ENCODE measurements at regions not wholly inside any gene's neighbourhood (a gene's known extent, or its start where the extent isn't known, plus 50 kb on each side); places are given as distances from the start of the nearest gene placed in this dataset.

- TF ChIP-seq ZNF296 (CRISPR knock-in tag; conservative IDR thresholded peaks at IDR 0.05) = no peak
- no peak for TF ChIP-seq SMAD9 (CRISPR knock-in tag; IDR thresholded peaks at IDR 0.05)
- no peak for TF ChIP-seq SAP130 (CRISPR knock-in tag; IDR thresholded peaks at IDR 0.05; ENCODE audit: low read depth)
- TF ChIP-seq NR3C1 (CRISPR knock-in tag; IDR thresholded peaks at IDR 0.05) = no peak
- TF ChIP-seq ZC3H4 (CRISPR knock-in tag; IDR thresholded peaks at IDR 0.05; ENCODE audit: borderline replicate concordance) = no peak
- TF ChIP-seq ZSCAN31 (CRISPR knock-in tag; IDR thresholded peaks at IDR 0.05; ENCODE audit: low read depth) = no peak
- TF ChIP-seq TCF7L2 (IDR thresholded peaks at IDR 0.05; ENCODE audit: low read depth, low read length) = no peak
- no peak for TF ChIP-seq ZNF44 (CRISPR knock-in tag; IDR thresholded peaks at IDR 0.05)
These were observed 65.1 kb upstream of the DPT start (continued) for GRCh38 chr1:168794057-168794456.

- POLR2A ChIA-PET = no interaction called here
- no peak overlapping the region for H2AFZ ChIP-seq (ENCODE audit: low read length)
- H3K4me2 ChIP-seq (ENCODE audit: low read depth, low read length) = no peak overlapping the region
- H3K4me3 ChIP-seq (replicated peaks in 1 of 3; ENCODE audit: insufficient read depth in 1 of 3, low read depth in 2 of 3, low read length in 3 of 3) = no peak overlapping the region
- ATAC-seq (no peak), FAIRE-seq (no peak), DNase-seq (ENCODE audit: low spot score) (no peak)
- no peak overlapping the region for H3K9ac ChIP-seq (ENCODE audit: insufficient read depth, low read depth, low read length)
- intact Hi-C loops (cut with micrococcal nuclease; ENCODE audit: unreplicated experiment) (no loop called here), in situ Hi-C loops (cut with HindIII; ENCODE audit: extremely low pct_ligation_motif_present, low pct_unique_long_range_greater_than_20kb) (no loop called here)
- no peaks in the 10 kb centered on the region for H4K20me1 ChIP-seq (ENCODE audit: insufficient read depth, low read length)
- no peak overlapping the region for H3K27ac ChIP-seq (ENCODE audit: extremely low read length, insufficient read depth, low read length)
- H3K79me2 ChIP-seq (ENCODE audit: insufficient read depth, low read length) = no peaks in the 10 kb centered on the region
- peaks cover 45% of the 10 kb centered on the region for H3K4me1 ChIP-seq (ENCODE audit: insufficient read depth, low read length)
- WGBS (ENCODE audit: low lambda C conversion rate) = 98% methylated on average over 3 of the region's 3 CpGs
- CTCF ChIA-PET (ENCODE audit: low intra/inter-chr PET ratio, low total read pairs) = no interaction called here
- H3K27me3 ChIP-seq (ENCODE audit: control insufficient read depth in 1 of 2, insufficient read depth in 2 of 2, low read length in 2 of 2) = no peaks in the 10 kb centered on the region
- no peaks in the 10 kb centered on the region for H3K9me3 ChIP-seq (ENCODE audit: low read length)
- BruUV-seq (replicated peaks) = no TSS peak
- no peaks in the 10 kb centered on the region for H3K36me3 ChIP-seq (replicated peaks in 1 of 2; ENCODE audit: control insufficient read depth in 1 of 2, insufficient read depth in 2 of 2, low read length in 2 of 2)
- no peak for TF ChIP-seq MAZ (IDR thresholded peaks at IDR 0.05; ENCODE audit: borderline replicate concordance, low read depth, low read length)
- TF ChIP-seq MAZ (CRISPR knock-in tag; IDR thresholded peaks at IDR 0.05; ENCODE audit: low read depth) = no peak
- TF ChIP-seq RBM39 (IDR thresholded peaks at IDR 0.05; ENCODE audit: low read depth, low read length, poor library complexity, severe bottlenecking) = no peak
- no peak for TF ChIP-seq CENPBD1 (CRISPR knock-in tag; IDR thresholded peaks at IDR 0.05; ENCODE audit: borderline replicate concordance, low read depth)
- no peak for TF ChIP-seq ZNF614 (CRISPR knock-in tag; IDR thresholded peaks at IDR 0.05; ENCODE audit: borderline replicate concordance)
- no peak for TF ChIP-seq FOXM1 (CRISPR knock-in tag; IDR thresholded peaks at IDR 0.05)
- TF ChIP-seq PRPF4 (IDR thresholded peaks at IDR 0.05; ENCODE audit: low read depth, low read length, poor library complexity, severe bottlenecking) = no peak
- TF ChIP-seq KLF16 (CRISPR knock-in tag; IDR thresholded peaks at IDR 0.05) = no peak
- TF ChIP-seq ELK4 (CRISPR knock-in tag; IDR thresholded peaks at IDR 0.05; ENCODE audit: borderline replicate concordance) = no peak
- no peak for TF ChIP-seq IRX3 (CRISPR knock-in tag; IDR thresholded peaks at IDR 0.05; ENCODE audit: borderline replicate concordance, low read depth)
- TF ChIP-seq DDIT3 (CRISPR knock-in tag; IDR thresholded peaks at IDR 0.05) = no peak
- no peak for TF ChIP-seq ZNF773 (CRISPR knock-in tag; IDR thresholded peaks at IDR 0.05; ENCODE audit: borderline replicate concordance)
- TF ChIP-seq U2AF1 (optimal IDR thresholded peaks at IDR 0.05; ENCODE audit: low read depth, low read length) = no peak
- no peak for TF ChIP-seq PHF5A (CRISPR knock-in tag; IDR thresholded peaks at IDR 0.05; ENCODE audit: low read depth, unreplicated experiment)
- no peak for TF ChIP-seq SOX5 (CRISPR knock-in tag; IDR thresholded peaks at IDR 0.05; ENCODE audit: borderline replicate concordance)
- no peak for TF ChIP-seq SUZ12 (IDR thresholded peaks at IDR 0.05; ENCODE audit: low read depth, low read length)
- no peak for TF ChIP-seq ZNF207 (IDR thresholded peaks at IDR 0.05; ENCODE audit: borderline replicate concordance)
These were observed 66.7 kb upstream of the DPT start for GRCh38 chr1:168795681-168796080.
